Upper lobe of left lung (tissue), 4 donors: ENCODE measurements at regions not wholly inside any gene's neighbourhood (a gene's known extent, or its start where the extent isn't known, plus 50 kb on each side); places are given as distances from the start of the nearest gene placed in this dataset.

Source experiments
- CTCF ChIP-seq, 6 experiments: fragments of 450-650 bp in 4 of 6; fragments of 200-600 bp in 2 of 6; sonication (generic) in 2 of 6; IDR thresholded peaks; one replicate each; pipeline ENCODE4 v1.5.1; 2016 to 2019; ENCODE audit warnings: antibody characterized with exemption in 6 of 6
- POLR2A ChIP-seq, 4 donors: fragments of 450-650 bp; IDR thresholded peaks; one replicate each; pipeline ENCODE4 v1.5.1; 2016 to 2017; ENCODE audit warnings: antibody characterized with exemption in 4 of 4, mild to moderate bottlenecking in 2 of 4

GRCh38 chrX:124931958-124932357, 387.7 kb upstream of the TEX13C start:
- no peak for TF ChIP-seq CTCF (IDR thresholded peaks at IDR 0.05)
- TF ChIP-seq POLR2A (IDR thresholded peaks at IDR 0.05): no peak
